HL-60 (cell line): ENCODE measurements at regions not wholly inside any gene's neighbourhood (a gene's known extent, or its start where the extent isn't known, plus 50 kb on each side); places are given as distances from the start of the nearest gene placed in this dataset.
"Not testable (repeated sequence)": the region's sequence is repeated elsewhere in the genome, so short reads cannot be mapped to it uniquely, and the experiment has no call there.

Experiments
- CTCF ChIP-seq: IDR thresholded peaks from one replicate; pipeline ENCODE4 v1.5.1; 2011; ENCODE audit warnings: low read length, control low read depth, inconsistent platforms; ENCODE audit not compliant: insufficient read depth
- GABPA ChIP-seq: IDR thresholded peaks from 2 replicates; pipeline ENCODE4 v1.6.1; 2012; ENCODE audit warnings: low read depth
- POLR2AphosphoS5 ChIP-seq: IDR thresholded peaks from 2 replicates; pipeline ENCODE4 v1.6.1; 2012; ENCODE audit warnings: low read depth

- not testable (repeated sequence) for TF ChIP-seq CTCF, POLR2AphosphoS5, GABPA
These were observed 286.0 kb upstream of the ZNF337 start for GRCh38 chr20:25982701-25983100.
